D341Med (cell line): ENCODE measurements at regions not wholly inside any gene's neighbourhood (a gene's known extent, or its start where the extent isn't known, plus 50 kb on each side); places are given as distances from the start of the nearest gene placed in this dataset.

ENCODE experiments used
- DNase-seq: peaks from one replicate; pipeline ENCODE4 v3.0.0; 2012; ENCODE audit warnings: low spot score

- DNase-seq = no peak
Measured at GRCh38 chr2:5067816-5068215, 624.4 kb upstream of the SOX11 start.

GRCh38 chr2:5070257-5070656 is 621.9 kb upstream of the SOX11 start:
- DNase-seq = no peak

- no peak for DNase-seq
Measured at GRCh38 chr2:5074733-5075132, 617.5 kb upstream of the SOX11 start.

- DNase-seq = no peak
Measured at GRCh38 chr2:5076599-5076998, 615.6 kb upstream of the SOX11 start.

GRCh38 chr2:5077479-5078089 is 614.6 kb upstream of the SOX11 start:
- no peak for DNase-seq

- DNase-seq = no peak
Measured at GRCh38 chr2:5083402-5083801, 608.8 kb upstream of the SOX11 start.

- no peak for DNase-seq
Measured at GRCh38 chr2:5089409-5089808, 602.8 kb upstream of the SOX11 start.

GRCh38 chr2:5093056-5093455 is 599.1 kb upstream of the SOX11 start:
- DNase-seq = no peak

GRCh38 chr2:5093518-5093917 is 598.7 kb upstream of the SOX11 start:
- DNase-seq = no peak

- DNase-seq = no peak
Measured at GRCh38 chr2:5094192-5094591, 598.0 kb upstream of the SOX11 start.

- no peak for DNase-seq
Measured at GRCh38 chr2:5098286-5098685, 593.9 kb upstream of the SOX11 start.

GRCh38 chr2:5102823-5103222 is 589.4 kb upstream of the SOX11 start:
- DNase-seq = no peak

- no peak for DNase-seq
Measured at GRCh38 chr2:5111581-5111980, 580.6 kb upstream of the SOX11 start.

GRCh38 chr2:5119046-5119445 is 573.1 kb upstream of the SOX11 start:
- no peak for DNase-seq

- DNase-seq = no peak
Measured at GRCh38 chr2:5121121-5121520, 571.1 kb upstream of the SOX11 start.

GRCh38 chr2:5121642-5122041 is 570.5 kb upstream of the SOX11 start:
- peak; percentile 28 for DNase-seq

GRCh38 chr2:5123582-5124196 is 568.5 kb upstream of the SOX11 start:
- no peak for DNase-seq

- DNase-seq = no peak
Measured at GRCh38 chr2:5125017-5125730, 567.0 kb upstream of the SOX11 start.

GRCh38 chr2:5132281-5132680 is 559.9 kb upstream of the SOX11 start:
- DNase-seq = no peak

GRCh38 chr2:5140347-5140746 is 551.8 kb upstream of the SOX11 start:
- no peak for DNase-seq

- no peak for DNase-seq
Measured at GRCh38 chr2:5144159-5144558, 548.0 kb upstream of the SOX11 start.

GRCh38 chr2:5145053-5145452 is 547.1 kb upstream of the SOX11 start:
- DNase-seq = no peak

GRCh38 chr2:5145801-5146200 is 546.4 kb upstream of the SOX11 start:
- no peak for DNase-seq
